Progenitor cell of endocrine pancreas (in vitro differentiated cells): ENCODE measurements at regions not wholly inside any gene's neighbourhood (a gene's known extent, or its start where the extent isn't known, plus 50 kb on each side); places are given as distances from the start of the nearest gene placed in this dataset.

Source experiments
- DNase-seq: peaks from one replicate; pipeline ENCODE4 v3.0.0; 2021; ENCODE audit warnings: low spot score; ENCODE audit not compliant: unreplicated experiment
- H3K27ac Mint-ChIP-seq: 2 replicates; pipeline ENCODE4 v1.8.0; 2021; ENCODE audit warnings: mild to moderate bottlenecking, moderate library complexity, mixed read lengths
- H3K27me3 Mint-ChIP-seq: 2 replicates; pipeline ENCODE4 v1.8.0; 2021; ENCODE audit warnings: mixed read lengths
- H3K36me3 Mint-ChIP-seq: 2 replicates; pipeline ENCODE4 v1.8.0; 2022; ENCODE audit warnings: mixed read lengths; ENCODE audit not compliant: insufficient read depth
- H3K4me1 Mint-ChIP-seq: 2 replicates; pipeline ENCODE4 v1.8.0; 2021; ENCODE audit warnings: low read depth, mixed read lengths
- H3K4me3 Mint-ChIP-seq: 2 replicates; pipeline ENCODE4 v1.8.0; 2021; ENCODE audit warnings: low read depth, mild to moderate bottlenecking, moderate library complexity, mixed read lengths
- H3K9me3 Mint-ChIP-seq: 2 replicates; pipeline ENCODE4 v1.8.0; 2021; ENCODE audit warnings: low read depth, mixed read lengths
- TF ChIP-seq, protein P1 (sequence below): fragments of 200-600 bp; sonication (generic); IDR thresholded peaks from one replicate; pipeline ENCODE4 v1.5.0; 2021; ENCODE audit warnings: antibody characterized with exemption, mild to moderate bottlenecking; ENCODE audit not compliant: unreplicated experiment

DNA sequence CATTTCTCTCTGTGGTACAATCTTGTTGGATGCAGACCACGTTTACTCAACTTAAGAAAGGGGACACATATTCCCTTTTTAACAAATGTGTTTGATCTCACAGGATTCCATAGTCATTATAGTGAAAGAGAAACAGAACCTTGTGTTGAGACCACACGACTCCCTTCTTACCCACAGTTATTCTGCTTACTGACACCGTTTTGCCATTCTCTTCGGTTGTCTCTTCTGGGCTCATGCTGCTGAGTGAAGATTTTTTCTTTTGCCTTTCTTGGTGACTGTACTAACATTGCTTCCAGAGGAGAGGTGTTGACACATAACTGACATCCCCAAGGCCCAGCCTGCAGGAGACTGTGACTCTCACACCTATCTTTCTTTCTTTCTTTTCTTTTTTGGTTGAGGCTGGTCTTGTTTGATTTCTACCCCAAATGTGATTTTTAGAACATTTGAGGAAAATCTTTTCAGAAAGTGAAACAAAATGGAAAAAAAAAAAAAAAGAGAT is 61.2 kb upstream of the OTOGL start:
- Mint-ChIP-seq H3K4me3 (no peak overlapping the region), H3K27ac (no peak overlapping the region), H3K36me3 (no peaks in the 10 kb centered on the region), H3K9me3 (no peaks in the 10 kb centered on the region), H3K4me1 (no peaks in the 10 kb centered on the region), H3K27me3 (no peaks in the 10 kb centered on the region)
- TF ChIP-seq, protein P1, sequence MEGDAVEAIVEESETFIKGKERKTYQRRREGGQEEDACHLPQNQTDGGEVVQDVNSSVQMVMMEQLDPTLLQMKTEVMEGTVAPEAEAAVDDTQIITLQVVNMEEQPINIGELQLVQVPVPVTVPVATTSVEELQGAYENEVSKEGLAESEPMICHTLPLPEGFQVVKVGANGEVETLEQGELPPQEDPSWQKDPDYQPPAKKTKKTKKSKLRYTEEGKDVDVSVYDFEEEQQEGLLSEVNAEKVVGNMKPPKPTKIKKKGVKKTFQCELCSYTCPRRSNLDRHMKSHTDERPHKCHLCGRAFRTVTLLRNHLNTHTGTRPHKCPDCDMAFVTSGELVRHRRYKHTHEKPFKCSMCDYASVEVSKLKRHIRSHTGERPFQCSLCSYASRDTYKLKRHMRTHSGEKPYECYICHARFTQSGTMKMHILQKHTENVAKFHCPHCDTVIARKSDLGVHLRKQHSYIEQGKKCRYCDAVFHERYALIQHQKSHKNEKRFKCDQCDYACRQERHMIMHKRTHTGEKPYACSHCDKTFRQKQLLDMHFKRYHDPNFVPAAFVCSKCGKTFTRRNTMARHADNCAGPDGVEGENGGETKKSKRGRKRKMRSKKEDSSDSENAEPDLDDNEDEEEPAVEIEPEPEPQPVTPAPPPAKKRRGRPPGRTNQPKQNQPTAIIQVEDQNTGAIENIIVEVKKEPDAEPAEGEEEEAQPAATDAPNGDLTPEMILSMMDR = no peak
- DNase-seq = no peak

DNA sequence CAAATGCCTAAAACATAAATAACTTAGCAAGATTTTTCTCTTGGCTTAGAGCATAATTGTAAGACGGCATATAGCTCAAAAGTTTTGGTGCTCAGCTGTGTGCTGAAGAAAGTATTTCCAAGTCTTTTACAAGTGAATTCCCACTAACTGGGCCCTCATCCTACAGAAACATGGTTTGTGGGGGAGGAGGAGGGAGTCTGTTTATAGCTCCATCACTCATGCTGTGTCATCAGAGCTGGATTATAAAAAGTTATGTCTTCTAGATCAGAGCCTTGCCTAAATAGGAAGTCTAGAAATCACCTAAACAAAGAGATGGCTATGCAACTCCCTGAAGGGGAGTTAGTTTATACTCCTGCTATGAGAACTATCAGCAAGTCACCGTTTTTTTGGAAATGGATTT is 65.9 kb upstream of the OTOGL start:
- Mint-ChIP-seq H3K4me1 (no peaks in the 10 kb centered on the region), H3K4me3 (no peak overlapping the region), H3K27me3 (no peaks in the 10 kb centered on the region), H3K27ac (no peak overlapping the region), H3K36me3 (no peaks in the 10 kb centered on the region), H3K9me3 (no peaks in the 10 kb centered on the region)
- TF ChIP-seq, protein P1 = no peak
- DNase-seq = no peak

DNA sequence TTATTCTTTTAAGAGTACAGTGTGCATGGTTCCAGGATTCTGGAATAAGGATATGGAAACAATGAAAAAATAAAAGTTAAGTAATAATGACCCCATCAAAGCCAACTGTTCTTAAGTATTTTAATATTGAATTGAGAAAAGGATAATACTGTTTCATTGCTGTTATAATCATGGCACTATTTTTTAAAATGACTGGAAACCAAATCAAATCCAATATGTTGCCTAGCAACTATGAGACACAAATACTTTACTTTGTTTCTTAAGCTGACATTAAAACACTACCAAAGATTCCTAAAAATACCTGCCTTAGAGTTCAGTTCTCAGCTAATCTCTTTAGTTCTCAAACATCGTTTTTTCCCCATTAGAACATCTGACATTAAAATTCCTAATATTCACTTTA is 66.4 kb upstream of the OTOGL start:
- Mint-ChIP-seq H3K4me1 (no peaks in the 10 kb centered on the region), H3K4me3 (no peak overlapping the region), H3K27ac (no peak overlapping the region), H3K36me3 (no peaks in the 10 kb centered on the region), H3K9me3 (no peaks in the 10 kb centered on the region), H3K27me3 (no peaks in the 10 kb centered on the region)
- DNase-seq = no peak
- TF ChIP-seq, protein P1 = no peak

DNA sequence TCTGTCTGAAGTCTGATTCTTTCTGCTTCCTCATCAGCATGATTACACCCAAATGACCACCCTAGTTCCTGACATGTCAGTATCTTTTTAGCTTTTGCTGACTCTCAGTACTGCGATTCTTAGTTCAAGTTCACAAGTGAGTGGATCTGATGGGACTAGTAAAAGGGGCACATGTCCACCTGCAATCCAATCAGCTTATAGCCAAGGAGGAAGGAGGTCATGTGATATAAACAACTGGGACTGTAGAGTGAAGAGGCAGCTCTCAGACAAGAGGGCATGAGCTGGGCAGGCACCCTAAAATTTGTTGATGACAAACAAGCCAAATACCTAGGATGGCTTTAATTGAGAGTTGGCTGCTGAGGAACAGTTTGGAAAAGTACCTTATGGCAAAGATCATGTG is 68.1 kb upstream of the OTOGL start:
- TF ChIP-seq, protein P1 = no peak
- Mint-ChIP-seq H3K9me3 (no peaks in the 10 kb centered on the region), H3K27me3 (no peaks in the 10 kb centered on the region), H3K4me1 (no peaks in the 10 kb centered on the region), H3K36me3 (no peaks in the 10 kb centered on the region), H3K4me3 (no peak overlapping the region), H3K27ac (no peak overlapping the region)
- DNase-seq = no peak

DNA sequence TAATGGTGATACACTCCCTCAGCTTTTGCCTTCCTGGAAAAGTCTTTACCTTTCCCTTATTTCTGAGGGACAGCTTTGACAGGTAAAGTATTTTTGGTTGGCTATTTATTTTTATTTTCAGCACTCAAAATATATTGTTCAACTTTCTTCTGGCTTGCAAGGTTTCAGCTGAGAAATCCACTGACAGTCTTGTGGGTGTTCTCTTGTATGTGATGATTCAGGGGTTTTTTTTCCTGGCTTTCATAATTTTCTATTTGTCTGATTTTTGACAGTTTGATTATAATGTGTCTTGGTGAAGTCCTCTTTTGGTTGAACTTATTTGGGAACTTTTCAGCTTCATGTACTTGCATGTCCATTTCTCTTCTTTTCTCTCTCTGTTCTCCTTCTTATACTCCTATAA is 73.7 kb upstream of the OTOGL start:
- Mint-ChIP-seq H3K9me3 (peaks cover 11% of the 10 kb centered on the region), H3K4me1 (no peaks in the 10 kb centered on the region), H3K36me3 (no peaks in the 10 kb centered on the region), H3K27me3 (no peaks in the 10 kb centered on the region), H3K27ac (no peak overlapping the region), H3K4me3 (no peak overlapping the region)
- DNase-seq = no peak
- TF ChIP-seq, protein P1 = no peak
